ENCODE measurements at regions not wholly inside any gene's neighbourhood (a gene's known extent, or its start where the extent isn't known, plus 50 kb on each side); places are given as distances from the start of the nearest gene placed in this dataset.

GRCh38 chr9:109846776-109847175 lies 66.8 kb downstream of the PALM2AKAP2 start:
- TF ChIP-seq, protein P1, sequence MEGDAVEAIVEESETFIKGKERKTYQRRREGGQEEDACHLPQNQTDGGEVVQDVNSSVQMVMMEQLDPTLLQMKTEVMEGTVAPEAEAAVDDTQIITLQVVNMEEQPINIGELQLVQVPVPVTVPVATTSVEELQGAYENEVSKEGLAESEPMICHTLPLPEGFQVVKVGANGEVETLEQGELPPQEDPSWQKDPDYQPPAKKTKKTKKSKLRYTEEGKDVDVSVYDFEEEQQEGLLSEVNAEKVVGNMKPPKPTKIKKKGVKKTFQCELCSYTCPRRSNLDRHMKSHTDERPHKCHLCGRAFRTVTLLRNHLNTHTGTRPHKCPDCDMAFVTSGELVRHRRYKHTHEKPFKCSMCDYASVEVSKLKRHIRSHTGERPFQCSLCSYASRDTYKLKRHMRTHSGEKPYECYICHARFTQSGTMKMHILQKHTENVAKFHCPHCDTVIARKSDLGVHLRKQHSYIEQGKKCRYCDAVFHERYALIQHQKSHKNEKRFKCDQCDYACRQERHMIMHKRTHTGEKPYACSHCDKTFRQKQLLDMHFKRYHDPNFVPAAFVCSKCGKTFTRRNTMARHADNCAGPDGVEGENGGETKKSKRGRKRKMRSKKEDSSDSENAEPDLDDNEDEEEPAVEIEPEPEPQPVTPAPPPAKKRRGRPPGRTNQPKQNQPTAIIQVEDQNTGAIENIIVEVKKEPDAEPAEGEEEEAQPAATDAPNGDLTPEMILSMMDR (IDR thresholded peaks at IDR 0.05), result no peak
- TF ChIP-seq ZFP36 (IDR thresholded peaks at IDR 0.05; ENCODE audit: borderline replicate concordance, partially characterized antibody) (no peak), EP300 (IDR thresholded peaks at IDR 0.05) (no peak), HMGXB4 (CRISPR knock-in tag; IDR thresholded peaks at IDR 0.05; ENCODE audit: borderline replicate concordance) (no peak)

All from A549 (cell line).